ENCODE measurements at regions not wholly inside any gene's neighbourhood (a gene's known extent, or its start where the extent isn't known, plus 50 kb on each side); places are given as distances from the start of the nearest gene placed in this dataset.

- TF ChIP-seq CTCF (IDR thresholded peaks at IDR 0.05; ENCODE audit: insufficient read depth in 1 of 2, low read depth in 1 of 2, low read length in 1 of 2, severe bottlenecking in 1 of 2, unreplicated experiment in 1 of 2) = no peak
- intact Hi-C loops (cut with micrococcal nuclease; ENCODE audit: unreplicated experiment) = no loop called here
- peaks cover 12% of the 10 kb centered on the region for H3K4me1 Mint-ChIP-seq (ENCODE audit: low read depth, unreplicated experiment)
- no peaks in the 10 kb centered on the region for H3K27me3 Mint-ChIP-seq (ENCODE audit: insufficient read depth, unreplicated experiment)
- H3K4me3 Mint-ChIP-seq (ENCODE audit: unreplicated experiment) = no peak overlapping the region
- no peak for DNase-seq
- H3K27ac Mint-ChIP-seq (ENCODE audit: unreplicated experiment) = no peak overlapping the region
- no peaks in the 10 kb centered on the region for H3K36me3 Mint-ChIP-seq (ENCODE audit: insufficient read depth, unreplicated experiment)
- no peaks in the 10 kb centered on the region for H3K9me3 ChIP-seq
- POLR2A ChIA-PET = no interaction called here
- peaks cover 30% of the 10 kb centered on the region for H3K4me1 ChIP-seq
- H3K4me3 ChIP-seq (ENCODE audit: low read depth, low read length) = no peak overlapping the region
- no peaks in the 10 kb centered on the region for H3K27me3 ChIP-seq (replicated peaks; ENCODE audit: control insufficient read depth, insufficient read depth, low read length)
- H3K36me3 ChIP-seq (ENCODE audit: control insufficient read depth, insufficient read depth, low read length) = no peaks in the 10 kb centered on the region
- BruUV-seq (replicated peaks) = no TSS peak
- H3K9me3 Mint-ChIP-seq (ENCODE audit: unreplicated experiment) = peaks cover 12% of the 10 kb centered on the region
- CTCF ChIA-PET = no interaction called here
Measured at GRCh38 chr3:187992609-187993008, 161.3 kb upstream of the LPP start.

- no peaks in the 10 kb centered on the region for H3K27me3 Mint-ChIP-seq (ENCODE audit: insufficient read depth, unreplicated experiment)
- H3K36me3 Mint-ChIP-seq (ENCODE audit: insufficient read depth, unreplicated experiment) = no peaks in the 10 kb centered on the region
- H3K9me3 Mint-ChIP-seq (ENCODE audit: unreplicated experiment) = peaks cover 12% of the 10 kb centered on the region
- TF ChIP-seq CTCF (IDR thresholded peaks at IDR 0.05; ENCODE audit: insufficient read depth in 1 of 2, low read depth in 1 of 2, low read length in 1 of 2, severe bottlenecking in 1 of 2, unreplicated experiment in 1 of 2) = no peak
- H3K4me3 Mint-ChIP-seq (ENCODE audit: unreplicated experiment) = no peak overlapping the region
- Histone ChIP-seq H3K4me3 (ENCODE audit: low read depth, low read length) (no peak overlapping the region), H3K27me3 (replicated peaks; ENCODE audit: control insufficient read depth, insufficient read depth, low read length) (no peaks in the 10 kb centered on the region), H3K36me3 (ENCODE audit: control insufficient read depth, insufficient read depth, low read length) (no peaks in the 10 kb centered on the region), H3K4me1 (peaks cover 38% of the 10 kb centered on the region), H3K9me3 (no peaks in the 10 kb centered on the region)
- CTCF ChIA-PET = no interaction called here
- intact Hi-C loops (cut with micrococcal nuclease; ENCODE audit: unreplicated experiment) = no loop called here
- no peak overlapping the region for H3K27ac Mint-ChIP-seq (ENCODE audit: unreplicated experiment)
- DNase-seq = no peak
- peaks cover 26% of the 10 kb centered on the region for H3K4me1 Mint-ChIP-seq (ENCODE audit: low read depth, unreplicated experiment)
- POLR2A ChIA-PET = no interaction called here
- no TSS peak for BruUV-seq (replicated peaks)
Measured at GRCh38 chr3:187994221-187995042, 159.5 kb upstream of the LPP start.

GRCh38 chr3:187995043-187995400 is 158.9 kb upstream of the LPP start:
- BruUV-seq (replicated peaks) = no TSS peak
- Histone ChIP-seq H3K4me3 (ENCODE audit: low read depth, low read length) (no peak overlapping the region), H3K4me1 (peaks cover 32% of the 10 kb centered on the region), H3K36me3 (ENCODE audit: control insufficient read depth, insufficient read depth, low read length) (no peaks in the 10 kb centered on the region), H3K9me3 (no peaks in the 10 kb centered on the region), H3K27me3 (replicated peaks; ENCODE audit: control insufficient read depth, insufficient read depth, low read length) (no peaks in the 10 kb centered on the region)
- no peak for DNase-seq
- Mint-ChIP-seq H3K9me3 (ENCODE audit: unreplicated experiment) (peaks cover 12% of the 10 kb centered on the region), H3K27ac (ENCODE audit: unreplicated experiment) (no peak overlapping the region), H3K27me3 (ENCODE audit: insufficient read depth, unreplicated experiment) (no peaks in the 10 kb centered on the region), H3K36me3 (ENCODE audit: insufficient read depth, unreplicated experiment) (no peaks in the 10 kb centered on the region), H3K4me3 (ENCODE audit: unreplicated experiment) (no peak overlapping the region), H3K4me1 (ENCODE audit: low read depth, unreplicated experiment) (peaks cover 29% of the 10 kb centered on the region)
- POLR2A ChIA-PET = no interaction called here
- TF ChIP-seq CTCF (IDR thresholded peaks at IDR 0.05; ENCODE audit: insufficient read depth in 1 of 2, low read depth in 1 of 2, low read length in 1 of 2, severe bottlenecking in 1 of 2, unreplicated experiment in 1 of 2) = no peak
- CTCF ChIA-PET = no interaction called here
- intact Hi-C loops (cut with micrococcal nuclease; ENCODE audit: unreplicated experiment) = no loop called here

Data from Caco-2 (cell line).